A549 (cell line): ENCODE measurements at regions not wholly inside any gene's neighbourhood (a gene's known extent, or its start where the extent isn't known, plus 50 kb on each side); places are given as distances from the start of the nearest gene placed in this dataset.

Experiments
- EHF ChIP-seq: fragments of 250-450 bp; sonication (Bioruptor Pico); IDR thresholded peaks from 2 replicates; pipeline ENCODE4 v1.5.0; 2020; ENCODE audit warnings: mild to moderate bottlenecking
- POLR2A ChIP-seq: IDR thresholded peaks from 2 replicates; pipeline ENCODE4 v1.6.1; 2012; ENCODE audit warnings: mild to moderate bottlenecking, low read length
- RAD21 ChIP-seq, 2 experiments: fragments of >200 bp in 1 of 2; sonication (Bioruptor Twin) in 1 of 2; formaldehyde crosslinking in 1 of 2; IDR thresholded peaks in 1 of 2; conservative IDR thresholded peaks in 1 of 2; 2 replicates in 1 of 2; 3 replicates in 1 of 2; pipeline ENCODE4 v1.6.1; 2012 to 2018; ENCODE audit warnings: inconsistent platforms in 1 of 2
- TF ChIP-seq, protein P1 (sequence below): fragments of >200 bp; sonication (Bioruptor Twin); formaldehyde crosslinking; IDR thresholded peaks from 3 replicates; pipeline ENCODE4 v1.5.1; 2016

DNA sequence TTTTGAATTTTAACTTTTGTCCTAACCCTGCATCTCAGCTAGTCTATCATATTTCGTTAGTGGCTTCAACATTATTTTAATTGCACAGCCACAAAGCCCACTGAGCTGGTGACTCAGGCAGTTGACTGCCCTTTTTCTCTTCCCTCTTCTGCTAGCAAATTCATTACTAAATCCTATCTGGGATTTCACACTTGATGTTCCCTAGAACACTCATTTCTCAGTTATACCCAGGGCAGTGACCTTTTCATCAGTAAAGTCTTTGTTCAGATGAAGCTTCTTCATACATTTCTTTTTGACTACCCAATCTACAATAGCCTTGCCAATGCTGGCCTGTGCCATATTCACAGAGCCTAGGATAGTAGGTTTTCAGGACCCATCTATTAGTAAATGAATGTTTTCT, 107.0 kb downstream of the ATXN7L3B start:
- no peak for TF ChIP-seq RAD21 (conservative IDR thresholded peaks at IDR 0.05 in 1 of 2, IDR thresholded peaks at IDR 0.05 in 1 of 2)
- TF ChIP-seq, protein P1, sequence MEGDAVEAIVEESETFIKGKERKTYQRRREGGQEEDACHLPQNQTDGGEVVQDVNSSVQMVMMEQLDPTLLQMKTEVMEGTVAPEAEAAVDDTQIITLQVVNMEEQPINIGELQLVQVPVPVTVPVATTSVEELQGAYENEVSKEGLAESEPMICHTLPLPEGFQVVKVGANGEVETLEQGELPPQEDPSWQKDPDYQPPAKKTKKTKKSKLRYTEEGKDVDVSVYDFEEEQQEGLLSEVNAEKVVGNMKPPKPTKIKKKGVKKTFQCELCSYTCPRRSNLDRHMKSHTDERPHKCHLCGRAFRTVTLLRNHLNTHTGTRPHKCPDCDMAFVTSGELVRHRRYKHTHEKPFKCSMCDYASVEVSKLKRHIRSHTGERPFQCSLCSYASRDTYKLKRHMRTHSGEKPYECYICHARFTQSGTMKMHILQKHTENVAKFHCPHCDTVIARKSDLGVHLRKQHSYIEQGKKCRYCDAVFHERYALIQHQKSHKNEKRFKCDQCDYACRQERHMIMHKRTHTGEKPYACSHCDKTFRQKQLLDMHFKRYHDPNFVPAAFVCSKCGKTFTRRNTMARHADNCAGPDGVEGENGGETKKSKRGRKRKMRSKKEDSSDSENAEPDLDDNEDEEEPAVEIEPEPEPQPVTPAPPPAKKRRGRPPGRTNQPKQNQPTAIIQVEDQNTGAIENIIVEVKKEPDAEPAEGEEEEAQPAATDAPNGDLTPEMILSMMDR: no peak
- no peak for TF ChIP-seq EHF (CRISPR knock-in tag)
- TF ChIP-seq POLR2A: no peak
